Naive thymus-derived CD4-positive, alpha-beta T cell (primary cell): ENCODE measurements at regions not wholly inside any gene's neighbourhood (a gene's known extent, or its start where the extent isn't known, plus 50 kb on each side); places are given as distances from the start of the nearest gene placed in this dataset.

Source experiments
- ATAC-seq: fragments of 150-1000 bp; cut with Tn5 transposase; 2 replicates; pipeline ENCODE4 v1.10.0; 2021; ENCODE audit warnings: mild to moderate bottlenecking, moderate library complexity
- CTCF ChIA-PET: fragments of 350-600 bp; sonication (Branson Sonifier 250); formaldehyde crosslinking; loops from one replicate; lab custom pipeline; 2021; ENCODE audit warnings: antibody characterized with exemption; lab: Charles Lee
- POLR2A ChIA-PET: fragments of 350-600 bp; sonication (Branson Sonifier 250); formaldehyde crosslinking; loops from one replicate; lab custom pipeline; 2021; ENCODE audit warnings: antibody characterized with exemption, inconsistent platforms; lab: Charles Lee
- DNase-seq, 9 donors: peaks; one replicate each; pipeline versions ENCODE4 v3.0.0 to v3.0.0-alpha.2; 2020 to 2022; ENCODE audit warnings: mixed read lengths in 1 of 9
- H3K27ac ChIP-seq: one replicate; pipeline ENCODE4 v1.7.0; 2013; ENCODE audit warnings: mild to moderate bottlenecking, low read depth, low read length, moderate library complexity
- H3K27me3 ChIP-seq, 2 donors: one replicate each; pipeline ENCODE4 v1.7.0; 2013; ENCODE audit warnings: low read length in 2 of 2, mild to moderate bottlenecking in 2 of 2, moderate library complexity in 2 of 2; ENCODE audit not compliant: control insufficient read depth in 2 of 2, insufficient read depth in 2 of 2
- H3K36me3 ChIP-seq, 3 experiments: 1 replicate in 2 of 3; 2 replicates in 1 of 3; pipeline ENCODE4 v1.7.0; 2013; ENCODE audit warnings: low read length in 3 of 3, mild to moderate bottlenecking in 3 of 3, moderate library complexity in 1 of 3; ENCODE audit not compliant: insufficient read depth in 3 of 3, control insufficient read depth in 2 of 3
- H3K4me1 ChIP-seq, 2 donors: one replicate each; pipeline ENCODE4 v1.7.0; 2013; ENCODE audit warnings: low read length in 2 of 2, mild to moderate bottlenecking in 2 of 2, moderate library complexity in 1 of 2; ENCODE audit not compliant: control insufficient read depth in 2 of 2, insufficient read depth in 2 of 2
- H3K4me3 ChIP-seq: 2 replicates; pipeline ENCODE4 v1.7.0; 2013; ENCODE audit warnings: mild to moderate bottlenecking, low read length
- H3K9me3 ChIP-seq, 3 experiments: 1 replicate in 2 of 3; 2 replicates in 1 of 3; pipeline ENCODE4 v1.7.0; 2013; ENCODE audit warnings: low read length in 3 of 3; ENCODE audit not compliant: control insufficient read depth in 2 of 3
- H3K27ac Mint-ChIP-seq, 9 donors: one replicate each; pipeline ENCODE4 v1.8.0; 2020 to 2022; ENCODE audit warnings: mixed read lengths in 9 of 9, mild to moderate bottlenecking in 8 of 9, moderate library complexity in 5 of 9, inconsistent platforms in 2 of 9
- H3K27me3 Mint-ChIP-seq, 5 donors: one replicate each; pipeline ENCODE4 v1.8.0; 2021 to 2022; ENCODE audit warnings: mixed read lengths in 5 of 5, mild to moderate bottlenecking in 1 of 5
- H3K36me3 Mint-ChIP-seq, 5 donors: one replicate each; pipeline ENCODE4 v1.8.0; 2020 to 2022; ENCODE audit warnings: mixed read lengths in 5 of 5, mild to moderate bottlenecking in 3 of 5, inconsistent platforms in 1 of 5
- H3K4me1 Mint-ChIP-seq, 7 donors: one replicate each; pipeline ENCODE4 v1.8.0; 2020 to 2022; ENCODE audit warnings: mixed read lengths in 7 of 7, mild to moderate bottlenecking in 3 of 7, inconsistent platforms in 1 of 7
- H3K4me3 Mint-ChIP-seq, 10 donors: one replicate each; pipeline ENCODE4 v1.8.0; 2020 to 2022; ENCODE audit warnings: mild to moderate bottlenecking in 10 of 10, mixed read lengths in 10 of 10, moderate library complexity in 6 of 10, inconsistent platforms in 2 of 10
- H3K9me3 Mint-ChIP-seq, 11 donors: one replicate each; pipeline ENCODE4 v1.8.0; 2020 to 2022; ENCODE audit warnings: mixed read lengths in 11 of 11, mild to moderate bottlenecking in 4 of 11, inconsistent platforms in 1 of 11, moderate library complexity in 1 of 11
- intact Hi-C, 2 donors: fragments of 100-400 bp; cut with micrococcal nuclease; formaldehyde crosslinking; loops; one replicate each; pipeline ENCODE4 v1.15.1; 2023

DNA sequence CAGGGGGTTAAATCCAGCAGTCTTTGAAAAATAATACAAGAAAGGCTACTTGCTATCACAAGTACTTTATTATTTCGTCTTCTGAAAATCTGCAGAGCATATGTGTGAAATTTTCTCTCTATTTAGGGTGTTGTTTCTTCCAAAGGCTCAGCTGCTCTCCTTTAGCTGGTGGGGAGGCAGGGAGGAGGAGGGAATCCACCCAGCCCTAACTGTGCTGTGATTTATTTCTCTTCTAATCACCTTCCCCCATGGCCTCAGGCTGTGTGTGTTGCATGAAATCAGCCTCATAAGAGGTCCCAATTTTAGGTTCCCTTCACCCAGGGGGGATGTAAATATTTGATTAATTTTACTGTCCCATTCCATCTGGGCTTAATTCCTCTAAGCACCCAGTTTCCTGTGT is 77.6 kb upstream of the PGBD5 start:
- no peaks in the 10 kb centered on the region for H3K36me3 ChIP-seq
- Mint-ChIP-seq H3K27me3 (peaks cover 6 to 22% (median 16%) of the 10 kb centered on the region in 5 donors), H3K27ac (no peak overlapping the region), H3K4me3 (no peak overlapping the region), H3K4me1 (peaks cover 3 to 12% (median 6%) of the 10 kb centered on the region in 7 donors), H3K36me3 (no peaks in the 10 kb centered on the region), H3K9me3 (no peaks in the 10 kb centered on the region)
- POLR2A ChIA-PET, result no interaction called here
- H3K4me1 ChIP-seq, result no peaks in the 10 kb centered on the region
- ATAC-seq (no peak), DNase-seq (no peak)
- H3K9me3 ChIP-seq, result no peaks in the 10 kb centered on the region
- no peak overlapping the region for H3K27ac ChIP-seq
- H3K27me3 ChIP-seq, result no peaks in the 10 kb centered on the region
- intact Hi-C loops, result no loop called here
- CTCF ChIA-PET, result no interaction called here
- H3K4me3 ChIP-seq, result no peak overlapping the region

DNA sequence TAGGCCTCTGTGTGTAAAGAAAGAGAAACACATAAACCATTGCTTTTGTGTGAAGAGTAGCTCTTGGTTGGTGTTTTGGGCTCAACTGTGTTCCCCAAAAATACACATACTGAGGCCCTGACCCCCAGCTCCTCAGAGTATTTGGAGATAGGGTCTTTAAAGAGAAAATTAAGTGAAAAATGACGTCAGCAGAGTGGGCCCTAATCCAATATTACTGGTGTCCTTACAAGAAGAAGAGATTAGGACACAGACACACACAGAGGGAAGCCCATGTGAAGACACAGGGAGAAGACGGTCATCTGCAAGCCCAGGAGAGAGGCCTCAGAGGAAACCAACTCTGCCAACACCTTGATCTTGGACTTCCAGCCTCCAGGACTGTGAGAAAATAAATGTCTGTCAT is 76.9 kb upstream of the PGBD5 start:
- Mint-ChIP-seq H3K27me3 (peaks cover 11 to 26% (median 22%) of the 10 kb centered on the region in 5 donors), H3K27ac (no peak overlapping the region), H3K4me1 (peaks cover 3 to 12% (median 5%) of the 10 kb centered on the region in 7 donors), H3K9me3 (no peaks in the 10 kb centered on the region), H3K36me3 (no peaks in the 10 kb centered on the region), H3K4me3 (no peak overlapping the region)
- no peaks in the 10 kb centered on the region for H3K4me1 ChIP-seq
- no peak overlapping the region for H3K27ac ChIP-seq
- ChIA-PET POLR2A (no interaction called here), CTCF (no interaction called here)
- intact Hi-C loops, result no loop called here
- ATAC-seq (no peak), DNase-seq (no peak)
- H3K27me3 ChIP-seq, result no peaks in the 10 kb centered on the region
- no peak overlapping the region for H3K4me3 ChIP-seq
- H3K36me3 ChIP-seq, result no peaks in the 10 kb centered on the region
- no peaks in the 10 kb centered on the region for H3K9me3 ChIP-seq

DNA sequence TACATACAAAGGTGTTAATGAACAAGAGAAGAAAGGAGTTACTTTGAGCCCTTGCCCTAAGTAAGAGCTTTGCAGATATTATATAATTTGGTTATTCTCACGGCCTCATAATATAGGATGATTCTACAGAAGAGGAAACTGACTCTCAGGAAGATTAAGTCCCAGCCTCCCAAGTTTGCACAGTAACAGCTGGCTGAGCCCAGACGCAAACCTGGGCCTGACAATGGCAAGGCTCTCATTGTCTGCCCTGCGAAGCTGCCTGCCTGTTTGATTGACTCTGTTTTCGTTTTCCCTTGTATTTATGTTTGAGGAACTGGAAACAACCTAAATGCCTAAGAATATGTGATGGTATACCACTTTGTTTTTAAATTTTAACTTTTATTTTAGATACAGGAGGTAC is 76.2 kb upstream of the PGBD5 start:
- Mint-ChIP-seq H3K9me3 (no peaks in the 10 kb centered on the region), H3K4me3 (no peak overlapping the region), H3K4me1 (peaks cover 0 to 5% (median 0%) of the 10 kb centered on the region in 7 donors), H3K36me3 (no peaks in the 10 kb centered on the region), H3K27me3 (peaks cover 9 to 25% (median 17%) of the 10 kb centered on the region in 5 donors), H3K27ac (no peak overlapping the region)
- H3K9me3 ChIP-seq, result no peaks in the 10 kb centered on the region
- ChIA-PET POLR2A (no interaction called here), CTCF (no interaction called here)
- no peak overlapping the region for H3K4me3 ChIP-seq
- no peak overlapping the region for H3K27ac ChIP-seq
- no peak for DNase-seq
- no peaks in the 10 kb centered on the region for H3K4me1 ChIP-seq
- intact Hi-C loops, result no loop called here
- no peaks in the 10 kb centered on the region for H3K36me3 ChIP-seq
- ATAC-seq, result no peak
- no peaks in the 10 kb centered on the region for H3K27me3 ChIP-seq

DNA sequence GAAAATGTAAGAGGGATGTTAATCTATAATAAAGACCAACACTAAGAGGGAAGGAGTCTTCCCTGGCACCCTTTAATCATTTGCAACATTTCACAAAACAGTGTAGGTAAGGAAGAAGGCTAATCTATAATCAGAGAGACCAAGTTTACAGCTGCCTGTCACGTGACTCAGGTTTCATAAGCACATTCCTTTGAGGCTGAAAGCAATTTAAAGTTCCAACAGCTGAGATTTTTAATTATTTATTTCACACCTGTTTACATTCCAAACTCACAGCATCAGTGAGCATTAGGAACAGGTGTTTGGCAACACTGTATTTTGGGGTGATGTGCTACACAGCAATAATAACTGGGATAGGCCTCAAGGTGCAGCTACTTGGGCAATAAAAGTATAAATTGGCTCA is 75.7 kb upstream of the PGBD5 start:
- Mint-ChIP-seq H3K36me3 (no peaks in the 10 kb centered on the region), H3K27me3 (peaks cover 9 to 26% (median 12%) of the 10 kb centered on the region in 5 donors), H3K4me1 (peaks cover 0 to under 1% (median 0%) of the 10 kb centered on the region in 7 donors), H3K27ac (no peak overlapping the region), H3K9me3 (no peaks in the 10 kb centered on the region), H3K4me3 (no peak overlapping the region)
- Histone ChIP-seq H3K4me1 (no peaks in the 10 kb centered on the region), H3K9me3 (no peaks in the 10 kb centered on the region), H3K27ac (no peak overlapping the region), H3K36me3 (no peaks in the 10 kb centered on the region), H3K4me3 (no peak overlapping the region), H3K27me3 (no peaks in the 10 kb centered on the region)
- DNase-seq, result no peak
- CTCF ChIA-PET, result no interaction called here
- no peak for ATAC-seq
- intact Hi-C loops, result no loop called here
- POLR2A ChIA-PET, result no interaction called here

- no peaks in the 10 kb centered on the region for H3K36me3 Mint-ChIP-seq
- no peak overlapping the region for H3K4me3 Mint-ChIP-seq
- ChIA-PET POLR2A (no interaction called here), CTCF (no interaction called here)
- Histone ChIP-seq H3K4me3 (no peak overlapping the region), H3K36me3 (no peaks in the 10 kb centered on the region), H3K9me3 (no peaks in the 10 kb centered on the region), H3K4me1 (no peaks in the 10 kb centered on the region), H3K27ac (no peak overlapping the region), H3K27me3 (no peaks in the 10 kb centered on the region)
- no peaks in the 10 kb centered on the region for H3K4me1 Mint-ChIP-seq
- intact Hi-C loops, result no loop called here
- peaks cover 9 to 23% (median 12%) of the 10 kb centered on the region in 5 donors for H3K27me3 Mint-ChIP-seq
- no peaks in the 10 kb centered on the region for H3K9me3 Mint-ChIP-seq
- no peak for DNase-seq
- no peak overlapping the region for H3K27ac Mint-ChIP-seq
- no peak for ATAC-seq
Measured at GRCh38 chr1:230501242-230501641, 75.1 kb upstream of the PGBD5 start.

DNA sequence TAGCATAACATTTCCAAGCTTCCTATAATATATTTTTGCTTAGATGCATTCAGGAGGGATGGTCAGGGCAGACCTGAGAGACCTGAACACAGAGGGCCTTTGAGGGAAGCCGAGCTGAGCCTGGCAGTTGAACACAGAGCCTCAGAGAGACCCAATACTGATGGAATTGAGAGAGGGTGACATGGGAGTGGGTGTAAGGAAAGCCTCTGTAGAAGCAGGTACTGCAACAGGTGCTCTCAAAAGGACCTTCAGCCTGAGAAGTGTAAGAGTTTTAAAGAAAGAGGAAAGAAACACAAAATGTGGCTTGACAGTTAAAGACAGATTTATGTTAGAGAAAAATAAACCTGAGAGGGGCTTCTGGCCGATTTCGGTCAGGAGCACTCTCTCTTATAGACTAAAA is 73.9 kb upstream of the PGBD5 start:
- no peak overlapping the region for H3K27ac ChIP-seq
- H3K27ac Mint-ChIP-seq, result peak overlapping the region in 1 of 9 donors; percentile 44
- ATAC-seq (no peak), DNase-seq (no peak)
- ChIA-PET POLR2A (no interaction called here), CTCF (no interaction called here)
- no peaks in the 10 kb centered on the region for H3K9me3 Mint-ChIP-seq
- peaks cover 9 to 23% (median 20%) of the 10 kb centered on the region in 5 donors for H3K27me3 Mint-ChIP-seq
- H3K36me3 Mint-ChIP-seq, result no peaks in the 10 kb centered on the region
- no peaks in the 10 kb centered on the region for H3K36me3 ChIP-seq
- H3K4me3 ChIP-seq, result no peak overlapping the region
- no peaks in the 10 kb centered on the region for H3K27me3 ChIP-seq
- H3K9me3 ChIP-seq, result no peaks in the 10 kb centered on the region
- intact Hi-C loops, result no loop called here
- H3K4me1 ChIP-seq, result no peaks in the 10 kb centered on the region
- H3K4me1 Mint-ChIP-seq, result no peaks in the 10 kb centered on the region
- H3K4me3 Mint-ChIP-seq, result no peak overlapping the region

- no peak for ATAC-seq
- H3K4me3 ChIP-seq, result no peak overlapping the region
- Mint-ChIP-seq H3K36me3 (no peaks in the 10 kb centered on the region), H3K9me3 (no peaks in the 10 kb centered on the region), H3K4me3 (no peak overlapping the region), H3K4me1 (no peaks in the 10 kb centered on the region), H3K27me3 (peaks cover 13 to 28% (median 23%) of the 10 kb centered on the region in 5 donors), H3K27ac (no peak overlapping the region)
- no peaks in the 10 kb centered on the region for H3K36me3 ChIP-seq
- intact Hi-C loops, result no loop called here
- H3K4me1 ChIP-seq, result no peaks in the 10 kb centered on the region
- CTCF ChIA-PET, result no interaction called here
- no peak for DNase-seq
- no peaks in the 10 kb centered on the region for H3K27me3 ChIP-seq
- H3K27ac ChIP-seq, result no peak overlapping the region
- POLR2A ChIA-PET, result no interaction called here
- no peaks in the 10 kb centered on the region for H3K9me3 ChIP-seq
Measured at GRCh38 chr1:230499496-230499895, 73.4 kb upstream of the PGBD5 start.
